ENCODE measurements at regions not wholly inside any gene's neighbourhood (a gene's known extent, or its start where the extent isn't known, plus 50 kb on each side); places are given as distances from the start of the nearest gene placed in this dataset.

GRCh38 chrX:6759655-6760375, 224.9 kb upstream of the VCX3A start:
- no peak for TF ChIP-seq JUND (IDR thresholded peaks at IDR 0.05; ENCODE audit: low read depth)
- DNase-seq (ENCODE audit: low read depth in 1 of 2, low spot score in 1 of 2), result no peak
- in situ Hi-C loops (cut with HindIII; ENCODE audit: low pct_unique_long_range_greater_than_20kb, low sequenced_read_pairs), result no loop called here

GRCh38 chrX:6758234-6758633, 223.3 kb upstream of the VCX3A start:
- DNase-seq (ENCODE audit: low read depth in 1 of 2, low spot score in 1 of 2), result no peak
- in situ Hi-C loops (cut with HindIII; ENCODE audit: low pct_unique_long_range_greater_than_20kb, low sequenced_read_pairs), result no loop called here
- no peak for TF ChIP-seq JUND (IDR thresholded peaks at IDR 0.05; ENCODE audit: low read depth)

- no peak for TF ChIP-seq JUND (IDR thresholded peaks at IDR 0.05; ENCODE audit: low read depth)
- DNase-seq (ENCODE audit: low read depth in 1 of 2, low spot score in 1 of 2), result no peak
- in situ Hi-C loops (cut with HindIII; ENCODE audit: low pct_unique_long_range_greater_than_20kb, low sequenced_read_pairs), result no loop called here
Observed at GRCh38 chrX:6757631-6758030, 222.7 kb upstream of the VCX3A start.

- no peak for TF ChIP-seq JUND (IDR thresholded peaks at IDR 0.05; ENCODE audit: low read depth)
- in situ Hi-C loops (cut with HindIII; ENCODE audit: low pct_unique_long_range_greater_than_20kb, low sequenced_read_pairs), result no loop called here
- no peak for DNase-seq (ENCODE audit: low read depth in 1 of 2, low spot score in 1 of 2)
Observed at GRCh38 chrX:6748595-6748994, 213.7 kb upstream of the VCX3A start.

GRCh38 chrX:6738518-6739470, 203.9 kb upstream of the VCX3A start:
- no peak for DNase-seq (ENCODE audit: low read depth in 1 of 2, low spot score in 1 of 2)
- no peak for TF ChIP-seq JUND (IDR thresholded peaks at IDR 0.05; ENCODE audit: low read depth)
- in situ Hi-C loops (cut with HindIII; ENCODE audit: low pct_unique_long_range_greater_than_20kb, low sequenced_read_pairs), result no loop called here

- no peak for DNase-seq (ENCODE audit: low read depth in 1 of 2, low spot score in 1 of 2)
- in situ Hi-C loops (cut with HindIII; ENCODE audit: low pct_unique_long_range_greater_than_20kb, low sequenced_read_pairs), result no loop called here
- TF ChIP-seq JUND (IDR thresholded peaks at IDR 0.05; ENCODE audit: low read depth), result no peak
Observed at GRCh38 chrX:6734844-6735634, 200.1 kb upstream of the VCX3A start.

- DNase-seq (ENCODE audit: low read depth in 1 of 2, low spot score in 1 of 2), result no peak
- no peak for TF ChIP-seq JUND (IDR thresholded peaks at IDR 0.05; ENCODE audit: low read depth)
- in situ Hi-C loops (cut with HindIII; ENCODE audit: low pct_unique_long_range_greater_than_20kb, low sequenced_read_pairs), result no loop called here
Observed at GRCh38 chrX:6732101-6732500, 197.2 kb upstream of the VCX3A start.

- no peak for TF ChIP-seq JUND (IDR thresholded peaks at IDR 0.05; ENCODE audit: low read depth)
- DNase-seq (ENCODE audit: low read depth in 1 of 2, low spot score in 1 of 2), result no peak
- in situ Hi-C loops (cut with HindIII; ENCODE audit: low pct_unique_long_range_greater_than_20kb, low sequenced_read_pairs), result no loop called here
Observed at GRCh38 chrX:6729626-6730025, 194.7 kb upstream of the VCX3A start.

GRCh38 chrX:6718766-6719165, 183.8 kb upstream of the VCX3A start:
- DNase-seq (ENCODE audit: low read depth in 1 of 2, low spot score in 1 of 2), result no peak
- no peak for TF ChIP-seq JUND (IDR thresholded peaks at IDR 0.05; ENCODE audit: low read depth)
- in situ Hi-C loops (cut with HindIII; ENCODE audit: low pct_unique_long_range_greater_than_20kb, low sequenced_read_pairs), result no loop called here

- no peak for TF ChIP-seq JUND (IDR thresholded peaks at IDR 0.05; ENCODE audit: low read depth)
- in situ Hi-C loops (cut with HindIII; ENCODE audit: low pct_unique_long_range_greater_than_20kb, low sequenced_read_pairs), result no loop called here
- DNase-seq (ENCODE audit: low read depth in 1 of 2, low spot score in 1 of 2), result no peak
Observed at GRCh38 chrX:6708676-6709380, 173.9 kb upstream of the VCX3A start.

- DNase-seq (ENCODE audit: low read depth in 1 of 2, low spot score in 1 of 2), result no peak
- TF ChIP-seq JUND (IDR thresholded peaks at IDR 0.05; ENCODE audit: low read depth), result no peak
- in situ Hi-C loops (cut with HindIII; ENCODE audit: low pct_unique_long_range_greater_than_20kb, low sequenced_read_pairs), result no loop called here
Observed at GRCh38 chrX:6708041-6708440, 173.1 kb upstream of the VCX3A start.

- no peak for DNase-seq (ENCODE audit: low read depth in 1 of 2, low spot score in 1 of 2)
- TF ChIP-seq JUND (IDR thresholded peaks at IDR 0.05; ENCODE audit: low read depth), result no peak
- in situ Hi-C loops (cut with HindIII; ENCODE audit: low pct_unique_long_range_greater_than_20kb, low sequenced_read_pairs), result no loop called here
Observed at GRCh38 chrX:6707497-6707896, 172.6 kb upstream of the VCX3A start.
